ENCODE measurements at regions not wholly inside any gene's neighbourhood (a gene's known extent, or its start where the extent isn't known, plus 50 kb on each side); places are given as distances from the start of the nearest gene placed in this dataset.

GRCh38 chr13:107220245-107220644 is 652.3 kb upstream of the ARGLU1 start:
- TF ChIP-seq CTCF (IDR thresholded peaks at IDR 0.05; ENCODE audit: poor library complexity) (no peak), EZH2 (IDR thresholded peaks at IDR 0.05; ENCODE audit: borderline replicate concordance) (no peak), EZH2phosphoT487 (IDR thresholded peaks at IDR 0.05; ENCODE audit: low read depth, severe bottlenecking, unreplicated experiment) (no peak)

All from hepatocyte (in vitro differentiated cells).